GM19468 (cell line): ENCODE measurements at regions not wholly inside any gene's neighbourhood (a gene's known extent, or its start where the extent isn't known, plus 50 kb on each side); places are given as distances from the start of the nearest gene placed in this dataset.
"Not testable (repeated sequence)": the region's sequence is repeated elsewhere in the genome, so short reads cannot be mapped to it uniquely, and the experiment has no call there.

Source experiments
- ATAC-seq: cut with Tn5 transposase; IDR thresholded peaks from one replicate; pipeline ENCODE4 v1.9.1; 2021; ENCODE audit warnings: mild to moderate bottlenecking, moderate library complexity, moderate number of reproducible peaks; ENCODE audit not compliant: unreplicated experiment; ENCODE audit errors: extremely low read depth

- ATAC-seq, result no peak
These were observed 263.9 kb downstream of the KTN1 start for GRCh38 chr14:55843718-55844403.

GRCh38 chr14:55845963-55846825 is 266.2 kb downstream of the KTN1 start:
- no peak for ATAC-seq

- ATAC-seq, result no peak
These were observed 266.9 kb downstream of the KTN1 start for GRCh38 chr14:55846826-55847446.

- ATAC-seq, result no peak
These were observed 267.8 kb downstream of the KTN1 start for GRCh38 chr14:55847766-55848165.

- ATAC-seq, result no peak
These were observed 269.0 kb downstream of the KTN1 start for GRCh38 chr14:55848964-55849363.

GRCh38 chr14:55849833-55850232 is 268.4 kb upstream of the PELI2 start:
- no peak for ATAC-seq

GRCh38 chr14:55850825-55851241 is 267.4 kb upstream of the PELI2 start:
- no peak for ATAC-seq

- no peak for ATAC-seq
These were observed 266.9 kb upstream of the PELI2 start for GRCh38 chr14:55851301-55851700.

- ATAC-seq, result no peak
These were observed 266.2 kb upstream of the PELI2 start for GRCh38 chr14:55851961-55852360.

- no peak for ATAC-seq
These were observed 262.5 kb upstream of the PELI2 start for GRCh38 chr14:55855751-55856150.

- ATAC-seq, result no peak
These were observed 259.6 kb upstream of the PELI2 start for GRCh38 chr14:55858604-55859003.

GRCh38 chr14:55861561-55861960 is 256.6 kb upstream of the PELI2 start:
- not testable (repeated sequence) for ATAC-seq

GRCh38 chr14:55864890-55865655 is 253.1 kb upstream of the PELI2 start:
- ATAC-seq, result no peak

- ATAC-seq, result no peak
These were observed 250.9 kb upstream of the PELI2 start for GRCh38 chr14:55867311-55867710.

GRCh38 chr14:55867719-55868118 is 250.5 kb upstream of the PELI2 start:
- no peak for ATAC-seq

- no peak for ATAC-seq
These were observed 248.7 kb upstream of the PELI2 start for GRCh38 chr14:55869397-55870049.

GRCh38 chr14:55873169-55873568 is 245.0 kb upstream of the PELI2 start:
- ATAC-seq, result no peak

GRCh38 chr14:55874785-55875184 is 243.4 kb upstream of the PELI2 start:
- ATAC-seq, result no peak

GRCh38 chr14:55877942-55878341 is 240.3 kb upstream of the PELI2 start:
- no peak for ATAC-seq
